HAP-1 (cell line): ENCODE measurements at regions not wholly inside any gene's neighbourhood (a gene's known extent, or its start where the extent isn't known, plus 50 kb on each side); places are given as distances from the start of the nearest gene placed in this dataset.
A peak's percentile ranks its signal among the peaks of the same experiment; 100 is the strongest.
"Not testable (repeated sequence)": the region's sequence is repeated elsewhere in the genome, so short reads cannot be mapped to it uniquely, and the experiment has no call there.

Experiments used
- DNase-seq, 2 experiments: peaks; one replicate each; pipeline ENCODE4 v3.0.0-alpha.2; 2016 to 2020; ENCODE audit warnings: low spot score in 2 of 2
- H3K27me3 ChIP-seq: fragments of 250-450 bp; sonication (Bioruptor Pico); 2 replicates; pipeline ENCODE4 v1.5.1; 2020; ENCODE audit warnings: low read depth, mild to moderate bottlenecking, moderate library complexity
- H3K36me3 ChIP-seq: fragments of 250-450 bp; sonication (Bioruptor Pico); replicated peaks from 2 replicates; pipeline ENCODE4 v1.5.1; 2020; ENCODE audit warnings: mild to moderate bottlenecking
- H3K4me1 ChIP-seq: fragments of 250-450 bp; sonication (Bioruptor Pico); 2 replicates; pipeline ENCODE4 v1.5.1; 2020; ENCODE audit warnings: mild to moderate bottlenecking
- H3K4me3 ChIP-seq: fragments of 250-450 bp; sonication (Bioruptor Pico); 2 replicates; pipeline ENCODE4 v1.5.1; 2020; ENCODE audit warnings: mild to moderate bottlenecking, moderate library complexity
- H3K9me3 ChIP-seq: fragments of 250-450 bp; sonication (Bioruptor Pico); 2 replicates; pipeline ENCODE4 v1.5.1; 2020; ENCODE audit warnings: mild to moderate bottlenecking, moderate library complexity
- in situ Hi-C: fragments of 300-500 bp; cut with MboI; formaldehyde crosslinking; loops from 3 replicates; pipeline ENCODE4 v1.14.3; 2020; ENCODE audit warnings: low sequenced_read_pairs, inconsistent platforms, mixed read lengths

DNA sequence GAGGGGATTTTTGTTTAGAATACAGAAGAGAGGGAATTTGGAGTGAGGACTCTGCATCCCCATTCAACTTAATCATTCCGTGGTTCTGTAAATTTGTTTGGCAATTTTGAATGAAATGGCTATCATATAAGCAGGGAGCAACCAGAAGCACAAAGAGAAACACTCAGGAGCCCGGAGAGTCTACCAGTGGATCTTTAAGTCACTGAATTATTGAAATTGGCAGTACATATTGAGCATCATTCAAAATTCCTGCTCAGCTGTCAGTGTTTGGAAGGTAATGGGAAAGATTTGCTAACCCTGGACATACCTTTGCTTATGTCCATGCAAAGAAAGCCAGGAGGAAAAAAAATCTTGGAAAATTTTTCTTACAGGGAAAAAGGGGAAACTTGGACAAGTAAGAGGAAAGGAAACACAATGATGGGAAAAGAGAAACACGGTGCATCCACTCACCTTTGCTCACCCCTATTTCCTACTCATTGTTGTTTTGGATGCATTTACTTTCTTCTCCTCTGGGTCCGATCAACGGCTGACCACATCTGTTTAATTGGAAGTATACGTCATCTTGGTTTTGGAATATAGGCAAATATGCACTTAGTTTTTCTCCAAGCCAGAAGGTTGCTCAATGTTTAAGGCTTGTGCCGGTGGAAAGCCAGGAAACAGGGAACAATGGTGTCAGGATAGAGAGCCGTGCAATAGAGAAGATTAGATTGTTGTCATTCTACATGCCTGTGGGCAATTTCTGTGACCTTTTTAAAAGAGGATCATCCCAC is 243.0 kb upstream of the LYPLAL1 start:
- Histone ChIP-seq H3K4me3 (no peak overlapping the region), H3K36me3 (no peaks in the 10 kb centered on the region), H3K4me1 (peaks cover 6% of the 10 kb centered on the region; the same call in 1 of the 2 replicates), H3K9me3 (no peaks in the 10 kb centered on the region), H3K27me3 (no peaks in the 10 kb centered on the region)
- DNase-seq, result peak; percentile 25 to 58
- in situ Hi-C loops, result no loop called here

DNA sequence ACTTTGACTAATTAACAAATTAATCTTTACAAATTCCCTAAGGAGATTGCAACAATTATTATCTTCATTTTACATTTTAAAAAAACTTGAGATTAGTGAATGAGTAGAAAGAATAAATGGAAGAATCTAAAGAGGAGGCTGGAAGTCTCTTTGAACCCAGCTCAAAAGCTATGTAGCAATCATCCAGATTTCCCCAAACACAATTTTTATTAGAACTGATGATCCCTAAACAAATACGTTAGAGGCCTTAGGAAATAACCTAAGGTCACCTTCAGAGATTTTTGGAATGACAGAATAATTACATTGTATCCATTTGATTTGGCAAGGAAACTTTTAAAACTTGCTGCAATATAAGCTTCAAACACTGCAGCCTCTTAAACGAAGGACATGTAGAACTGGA is 242.4 kb upstream of the LYPLAL1 start:
- H3K36me3 ChIP-seq, result no peaks in the 10 kb centered on the region
- no peak overlapping the region for H3K4me3 ChIP-seq
- H3K27me3 ChIP-seq, result no peaks in the 10 kb centered on the region
- peaks cover 6% of the 10 kb centered on the region; the same call in 1 of the 2 replicates for H3K4me1 ChIP-seq
- DNase-seq, result no peak
- in situ Hi-C loops, result no loop called here
- no peaks in the 10 kb centered on the region for H3K9me3 ChIP-seq

DNA sequence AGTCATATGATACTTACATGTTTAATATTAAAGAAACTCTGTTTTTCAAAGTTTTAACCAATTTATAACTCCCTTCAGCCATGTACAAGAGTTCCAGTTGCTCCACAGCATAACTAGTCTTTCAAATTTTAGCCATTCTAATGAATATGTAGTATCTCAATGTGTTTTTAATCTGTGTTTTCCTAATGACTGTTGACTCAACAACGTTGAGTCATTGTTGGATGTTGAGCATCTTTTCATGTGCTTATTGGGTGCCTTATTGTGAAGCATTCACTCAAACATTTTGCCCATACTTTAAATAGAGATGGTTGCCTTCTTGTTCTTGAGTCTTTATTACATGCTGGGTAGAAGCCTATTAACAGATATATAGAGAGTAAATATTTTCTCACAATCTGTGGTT is 240.2 kb upstream of the LYPLAL1 start:
- Histone ChIP-seq H3K4me3 (no peak overlapping the region), H3K4me1 (peaks cover 6% of the 10 kb centered on the region; the same call in 1 of the 2 replicates), H3K9me3 (no peaks in the 10 kb centered on the region), H3K27me3 (no peaks in the 10 kb centered on the region), H3K36me3 (no peaks in the 10 kb centered on the region)
- in situ Hi-C loops, result no loop called here
- no peak for DNase-seq

DNA sequence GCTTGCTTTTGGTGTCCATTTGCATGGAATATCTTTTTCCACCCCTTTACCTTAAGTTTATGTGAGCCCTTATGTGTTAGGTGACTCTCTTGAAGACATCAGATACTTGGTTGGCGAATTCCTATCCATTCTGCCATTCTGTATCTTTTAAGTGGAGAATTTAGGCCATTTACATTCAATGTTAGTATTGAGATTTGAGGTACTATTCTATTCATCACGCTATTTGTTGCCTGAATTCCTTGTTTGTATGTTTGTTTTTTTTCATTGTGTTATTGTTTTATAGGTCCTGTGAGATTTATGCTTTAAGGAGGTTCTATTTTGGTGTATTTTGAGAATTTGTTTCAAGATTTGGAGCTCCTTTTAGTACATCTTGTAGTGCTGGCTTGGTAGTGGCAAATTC is 238.3 kb upstream of the LYPLAL1 start:
- DNase-seq, H3K27me3 ChIP-seq, H3K4me3 ChIP-seq, H3K9me3 ChIP-seq, H3K4me1 ChIP-seq, H3K36me3 ChIP-seq, in situ Hi-C loops: not testable (repeated sequence)

DNA sequence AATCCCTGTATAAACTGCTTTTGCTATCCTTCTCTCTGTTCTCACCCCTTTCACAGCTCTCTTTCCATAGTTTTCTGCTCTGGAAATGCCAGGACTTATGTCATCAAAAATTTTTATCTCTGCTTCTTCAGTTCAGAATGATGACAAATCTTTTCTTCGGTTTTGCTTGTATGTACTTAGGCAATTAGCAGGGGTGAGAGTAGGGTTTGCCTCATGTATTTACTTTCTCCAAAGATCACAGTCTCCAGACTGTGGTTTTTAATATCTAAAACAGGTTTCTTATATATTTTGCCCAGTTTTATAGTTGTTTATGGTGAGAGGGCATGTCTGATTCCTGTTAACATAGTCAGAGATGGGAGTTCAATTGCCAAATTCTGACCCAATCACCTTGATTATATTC is 235.4 kb upstream of the LYPLAL1 start:
- DNase-seq, result no peak
- no peaks in the 10 kb centered on the region for H3K4me1 ChIP-seq
- in situ Hi-C loops, result no loop called here
- no peak overlapping the region for H3K4me3 ChIP-seq
- H3K36me3 ChIP-seq, result no peaks in the 10 kb centered on the region
- no peaks in the 10 kb centered on the region for H3K9me3 ChIP-seq
- H3K27me3 ChIP-seq, result no peaks in the 10 kb centered on the region

DNA sequence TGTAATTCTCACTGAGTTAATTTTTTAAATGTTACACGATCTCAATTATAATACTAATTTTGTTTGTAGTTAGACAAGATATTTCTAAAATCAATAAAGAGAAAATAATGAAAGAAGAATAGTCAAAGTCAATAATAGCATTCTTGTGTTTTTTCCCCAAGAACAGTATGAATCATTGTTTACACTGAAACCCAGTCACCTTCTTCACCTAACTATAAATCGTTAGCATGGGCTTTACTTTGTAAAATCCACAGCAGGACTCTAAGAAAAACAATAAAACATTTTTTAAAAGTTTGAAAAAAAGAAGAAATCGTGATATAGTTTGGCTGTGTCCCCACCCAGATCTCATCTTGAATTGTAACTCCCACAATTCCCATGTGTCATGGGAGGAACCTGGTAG is 234.6 kb upstream of the LYPLAL1 start:
- in situ Hi-C loops, result no loop called here
- H3K9me3 ChIP-seq, result no peaks in the 10 kb centered on the region
- DNase-seq, result no peak

DNA sequence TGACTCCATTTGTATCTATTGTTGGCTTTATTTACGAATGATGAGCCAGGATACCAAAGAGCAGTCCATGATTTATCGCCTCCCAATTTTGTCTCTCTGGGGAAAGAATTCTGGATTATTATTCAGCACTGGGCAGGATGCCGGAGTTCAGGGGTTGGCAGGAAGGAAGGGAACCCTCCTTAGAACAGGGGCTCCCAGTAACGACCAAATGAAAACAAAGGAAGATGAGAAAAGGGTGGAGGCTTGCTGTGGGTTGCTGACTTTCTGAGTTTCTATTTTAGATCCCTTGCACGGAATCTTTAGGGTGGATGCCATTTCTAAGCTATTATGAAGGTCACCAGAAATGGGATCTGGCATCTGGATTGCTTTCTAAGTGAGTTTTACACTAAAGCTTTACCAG is 231.2 kb upstream of the LYPLAL1 start:
- no peaks in the 10 kb centered on the region for H3K4me1 ChIP-seq
- no peaks in the 10 kb centered on the region for H3K9me3 ChIP-seq
- DNase-seq, result no peak
- in situ Hi-C loops, result no loop called here
- no peaks in the 10 kb centered on the region for H3K27me3 ChIP-seq
- H3K4me3 ChIP-seq, result no peak overlapping the region
- no peaks in the 10 kb centered on the region for H3K36me3 ChIP-seq

More for the DNA sequence above, 234.6 kb upstream of the LYPLAL1 start:
- Histone ChIP-seq H3K4me1 (no peaks in the 10 kb centered on the region), H3K27me3 (no peaks in the 10 kb centered on the region), H3K36me3 (no peaks in the 10 kb centered on the region), H3K4me3 (no peak overlapping the region)

DNA sequence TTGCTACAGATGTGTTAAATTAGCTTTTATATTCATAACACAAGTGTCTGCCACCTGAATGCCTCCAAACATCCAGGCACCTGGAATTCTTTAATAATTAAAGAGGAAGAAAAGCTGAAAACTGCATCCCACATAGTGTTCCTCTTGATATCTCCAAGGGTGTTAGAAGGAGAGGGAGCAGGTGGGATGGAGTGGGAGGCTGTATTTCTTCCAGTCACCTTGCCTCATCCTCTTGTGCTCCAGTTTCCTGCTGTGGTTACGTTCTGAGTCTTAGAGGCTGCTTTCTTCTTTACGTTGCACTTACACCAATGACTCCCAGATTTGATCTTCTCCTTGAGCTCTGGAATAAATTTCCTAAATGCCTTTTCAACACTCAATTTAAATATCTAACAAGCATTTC is 230.3 kb upstream of the LYPLAL1 start:
- Histone ChIP-seq H3K36me3 (no peaks in the 10 kb centered on the region), H3K27me3 (no peaks in the 10 kb centered on the region), H3K9me3 (no peaks in the 10 kb centered on the region), H3K4me1 (no peaks in the 10 kb centered on the region), H3K4me3 (no peak overlapping the region)
- in situ Hi-C loops, result no loop called here
- DNase-seq, result no peak

DNA sequence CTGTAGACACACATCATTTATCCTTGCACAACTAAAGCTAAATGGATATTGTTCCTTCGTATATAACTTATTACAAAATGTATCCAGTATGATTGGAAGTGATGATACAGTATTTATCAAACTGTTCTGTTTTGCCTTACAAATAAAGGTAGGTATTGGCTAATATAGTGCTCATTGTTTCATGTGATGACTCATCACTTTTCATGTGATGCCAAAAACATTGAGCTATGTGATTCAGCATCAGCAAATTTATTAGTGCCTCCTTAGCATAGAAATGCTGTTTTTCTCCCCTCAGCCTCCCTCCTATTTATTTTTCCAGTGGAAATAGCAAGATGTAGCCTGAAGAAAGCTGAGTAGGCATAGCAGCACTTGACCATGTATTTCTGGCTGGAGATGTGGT is 228.6 kb upstream of the LYPLAL1 start:
- H3K4me3 ChIP-seq, result no peak overlapping the region
- in situ Hi-C loops, result no loop called here
- no peaks in the 10 kb centered on the region for H3K27me3 ChIP-seq
- no peaks in the 10 kb centered on the region for H3K36me3 ChIP-seq
- no peak for DNase-seq
- no peaks in the 10 kb centered on the region for H3K9me3 ChIP-seq
- H3K4me1 ChIP-seq, result no peaks in the 10 kb centered on the region

DNA sequence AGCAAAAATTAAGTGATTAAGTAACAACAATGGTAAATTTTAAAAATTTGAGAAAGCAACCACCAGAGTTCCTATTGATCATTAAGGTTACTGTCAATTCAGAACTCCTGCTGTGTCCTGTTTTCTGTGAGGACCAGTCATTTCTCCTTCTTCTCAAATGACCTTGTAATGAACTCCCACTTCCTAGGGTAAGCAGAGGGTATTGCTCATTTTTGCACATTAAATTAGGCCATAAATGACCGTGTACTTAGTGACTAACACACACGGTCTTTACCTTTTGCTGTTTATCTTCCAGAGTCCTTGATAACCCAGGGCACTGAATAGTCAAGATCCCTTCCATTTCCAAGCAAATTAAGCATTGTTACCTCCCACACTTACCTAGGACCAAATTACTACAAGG is 227.5 kb upstream of the LYPLAL1 start:
- H3K36me3 ChIP-seq, result no peaks in the 10 kb centered on the region
- in situ Hi-C loops, result no loop called here
- no peaks in the 10 kb centered on the region for H3K9me3 ChIP-seq
- no peak overlapping the region for H3K4me3 ChIP-seq
- H3K4me1 ChIP-seq, result no peaks in the 10 kb centered on the region
- no peak for DNase-seq
- no peaks in the 10 kb centered on the region for H3K27me3 ChIP-seq

DNA sequence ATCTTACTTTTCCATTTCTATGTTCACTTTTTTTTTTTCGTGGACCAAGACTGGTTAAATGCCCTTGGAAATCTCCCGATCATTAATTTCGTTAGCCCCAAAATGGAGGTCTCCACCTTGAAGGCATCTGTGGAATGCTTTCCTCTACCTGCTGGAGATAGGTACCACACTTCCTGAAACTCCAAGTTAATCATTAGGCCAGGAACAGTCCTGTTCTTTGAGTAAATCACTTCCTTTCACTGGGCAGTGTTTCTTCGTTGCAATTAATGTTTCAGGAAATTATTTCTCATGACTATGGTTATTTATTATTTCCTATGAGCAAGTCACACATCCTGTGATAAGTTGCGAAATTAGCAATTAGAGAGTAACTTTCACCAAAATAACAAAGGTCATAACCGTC is 225.2 kb upstream of the LYPLAL1 start:
- H3K27me3 ChIP-seq, result no peaks in the 10 kb centered on the region
- in situ Hi-C loops, result no loop called here
- no peaks in the 10 kb centered on the region for H3K36me3 ChIP-seq
- no peak overlapping the region for H3K4me3 ChIP-seq
- no peak for DNase-seq
- no peaks in the 10 kb centered on the region for H3K4me1 ChIP-seq
- no peaks in the 10 kb centered on the region for H3K9me3 ChIP-seq

DNA sequence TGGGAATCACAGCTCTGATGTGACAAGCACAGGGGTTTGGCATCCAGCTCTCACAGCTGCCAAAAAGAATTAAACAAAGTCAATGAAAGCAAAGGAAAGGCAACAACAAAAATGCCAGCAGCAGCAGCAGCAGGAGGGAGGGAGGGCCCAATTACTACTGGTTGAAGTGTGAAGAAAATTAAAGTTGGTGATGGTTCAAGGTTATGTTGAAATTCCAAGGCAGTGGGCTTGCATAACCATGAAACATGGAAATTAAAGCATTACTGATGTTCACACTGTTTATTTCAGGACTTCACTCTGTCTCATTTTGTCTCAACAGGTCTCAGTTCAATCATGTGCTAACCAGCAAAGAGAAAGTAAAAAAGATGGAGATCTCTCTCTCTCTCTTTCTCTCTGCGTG is 220.3 kb upstream of the LYPLAL1 start:
- Histone ChIP-seq H3K4me3 (no peak overlapping the region), H3K4me1 (no peaks in the 10 kb centered on the region), H3K36me3 (no peaks in the 10 kb centered on the region), H3K9me3 (no peaks in the 10 kb centered on the region), H3K27me3 (no peaks in the 10 kb centered on the region)
- DNase-seq, result no peak
- in situ Hi-C loops, result no loop called here

DNA sequence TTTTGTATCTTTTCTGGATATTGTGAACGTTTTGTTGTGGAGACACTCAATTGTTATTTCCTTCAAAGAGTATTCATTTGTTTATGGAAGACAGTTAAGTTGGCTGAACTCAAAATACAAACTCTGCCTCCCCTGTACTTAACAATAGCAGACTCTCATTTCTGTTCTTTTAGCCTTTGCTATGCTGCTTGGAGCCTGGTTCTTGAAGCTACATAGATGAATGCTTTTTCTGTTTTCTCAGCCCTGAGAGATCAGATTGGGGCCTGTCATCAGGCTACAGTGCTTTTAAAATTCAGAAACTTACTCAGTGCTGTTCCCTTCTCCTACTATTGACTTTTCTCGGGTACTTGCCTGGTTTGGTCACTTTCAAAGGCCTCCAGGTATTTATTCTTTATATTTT is 215.7 kb upstream of the LYPLAL1 start:
- Histone ChIP-seq H3K4me3 (no peak overlapping the region), H3K4me1 (no peaks in the 10 kb centered on the region), H3K9me3 (no peaks in the 10 kb centered on the region), H3K27me3 (no peaks in the 10 kb centered on the region), H3K36me3 (no peaks in the 10 kb centered on the region)
- in situ Hi-C loops, result no loop called here
- DNase-seq, result no peak

DNA sequence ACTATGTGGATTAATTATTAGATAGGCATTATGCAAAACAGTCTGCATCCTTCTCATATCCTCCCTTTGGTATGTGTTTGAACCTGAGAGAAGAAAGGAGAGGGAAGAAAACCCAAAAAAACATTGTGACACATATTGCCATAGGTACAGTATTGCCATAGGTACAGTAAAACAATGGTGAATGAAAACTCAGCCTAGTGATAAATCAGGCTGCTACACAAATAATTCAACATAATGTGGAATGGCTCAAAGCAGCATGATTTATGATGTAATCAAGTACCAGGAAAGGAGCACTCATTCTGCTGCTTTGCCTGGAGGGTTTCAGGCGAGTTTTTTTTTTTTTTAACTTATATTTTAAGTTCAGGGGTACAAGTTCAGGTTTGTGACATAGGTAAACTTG is 213.9 kb upstream of the LYPLAL1 start:
- no peaks in the 10 kb centered on the region for H3K36me3 ChIP-seq
- no peak overlapping the region for H3K4me3 ChIP-seq
- in situ Hi-C loops, result no loop called here
- no peaks in the 10 kb centered on the region for H3K27me3 ChIP-seq
- no peaks in the 10 kb centered on the region for H3K4me1 ChIP-seq
- no peak for DNase-seq
- no peaks in the 10 kb centered on the region for H3K9me3 ChIP-seq
